HTR-8/SVneo (cell line): ENCODE measurements at regions not wholly inside any gene's neighbourhood (a gene's known extent, or its start where the extent isn't known, plus 50 kb on each side); places are given as distances from the start of the nearest gene placed in this dataset.

Source experiments
- DNase-seq: peaks from one replicate; pipeline ENCODE4 v3.0.0; 2011; ENCODE audit warnings: low spot score, mixed read lengths; ENCODE audit not compliant: insufficient read length
- FAIRE-seq: peaks from 2 replicates; lab custom pipeline; 2011; peaks lifted over from hg19 to GRCh38; lab: Jason Lieb, UNC

- DNase-seq (peak; percentile 48), FAIRE-seq (no peak)
Observed at GRCh38 chr5:163760498-163760897, 255.1 kb downstream of the MAT2B start.

GRCh38 chr5:163766936-163767670 lies 261.7 kb downstream of the MAT2B start:
- FAIRE-seq, result no peak

GRCh38 chr5:163770625-163771024 lies 265.2 kb downstream of the MAT2B start:
- no peak for FAIRE-seq
- no peak for DNase-seq

More at GRCh38 chr5:163766936-163767670, 261.7 kb downstream of the MAT2B start:
- DNase-seq, result no peak

- FAIRE-seq, result no peak
- DNase-seq, result no peak
Observed at GRCh38 chr5:163772241-163772640, 266.8 kb downstream of the MAT2B start.

GRCh38 chr5:163772644-163773043 lies 267.2 kb downstream of the MAT2B start:
- FAIRE-seq (no peak), DNase-seq (no peak)

GRCh38 chr5:163773226-163773625 lies 267.8 kb downstream of the MAT2B start:
- no peak for DNase-seq
- no peak for FAIRE-seq

GRCh38 chr5:163789870-163790269 lies 284.5 kb downstream of the MAT2B start:
- FAIRE-seq (no peak), DNase-seq (no peak)

- FAIRE-seq (no peak), DNase-seq (no peak)
Observed at GRCh38 chr5:163790497-163790896, 285.1 kb downstream of the MAT2B start.

- DNase-seq (no peak), FAIRE-seq (no peak)
Observed at GRCh38 chr5:163794993-163795392, 289.6 kb downstream of the MAT2B start.

- FAIRE-seq, result no peak
- DNase-seq, result no peak
Observed at GRCh38 chr5:163807781-163808180, 302.4 kb downstream of the MAT2B start.

GRCh38 chr5:163809473-163809872 lies 304.1 kb downstream of the MAT2B start:
- DNase-seq (no peak), FAIRE-seq (no peak)

- DNase-seq, result no peak
- FAIRE-seq, result no peak
Observed at GRCh38 chr5:163813900-163814299, 308.5 kb downstream of the MAT2B start.

- DNase-seq, result no peak
- no peak for FAIRE-seq
Observed at GRCh38 chr5:163815240-163815791, 309.9 kb downstream of the MAT2B start.

- no peak for FAIRE-seq
- no peak for DNase-seq
Observed at GRCh38 chr5:163821142-163821541, 315.7 kb downstream of the MAT2B start.

GRCh38 chr5:163822548-163822947 lies 317.1 kb downstream of the MAT2B start:
- no peak for FAIRE-seq

GRCh38 chr5:163825661-163826060 lies 320.2 kb downstream of the MAT2B start:
- FAIRE-seq (no peak), DNase-seq (no peak)

More at GRCh38 chr5:163822548-163822947, 317.1 kb downstream of the MAT2B start:
- no peak for DNase-seq

- DNase-seq, result no peak
- FAIRE-seq, result no peak
Observed at GRCh38 chr5:163826201-163826600, 320.8 kb downstream of the MAT2B start.

- no peak for FAIRE-seq
Observed at GRCh38 chr5:163832155-163832554, 326.7 kb downstream of the MAT2B start.

GRCh38 chr5:163838738-163839137 lies 333.3 kb downstream of the MAT2B start:
- DNase-seq, result no peak
- no peak for FAIRE-seq

More at GRCh38 chr5:163832155-163832554, 326.7 kb downstream of the MAT2B start:
- no peak for DNase-seq

GRCh38 chr5:163846512-163846911 lies 341.1 kb downstream of the MAT2B start:
- DNase-seq (no peak), FAIRE-seq (no peak)

- no peak for FAIRE-seq
- DNase-seq, result no peak
Observed at GRCh38 chr5:163855754-163856153, 350.3 kb downstream of the MAT2B start.

GRCh38 chr5:163861670-163862069 lies 356.3 kb downstream of the MAT2B start:
- no peak for FAIRE-seq
- DNase-seq, result no peak
